ENCODE measurements at regions not wholly inside any gene's neighbourhood (a gene's known extent, or its start where the extent isn't known, plus 50 kb on each side); places are given as distances from the start of the nearest gene placed in this dataset.

DNA sequence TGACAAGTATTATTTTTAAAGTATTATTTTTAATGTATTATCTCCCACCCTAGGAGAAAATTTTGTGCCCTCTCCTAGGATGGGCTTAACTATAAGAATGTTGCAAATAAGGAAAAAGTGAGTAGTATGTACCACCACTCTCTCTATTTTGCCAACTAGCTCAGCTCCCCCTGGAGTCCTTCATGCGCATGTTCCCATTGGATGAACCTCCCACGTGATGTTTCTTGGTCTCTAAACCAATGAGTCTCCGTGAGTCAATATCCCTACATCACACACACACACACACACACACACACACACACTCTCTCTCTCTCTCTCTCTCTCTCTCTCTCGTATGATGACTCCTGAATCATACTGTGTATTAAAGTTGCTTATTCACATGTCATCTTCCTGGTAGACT, 129.7 kb upstream of the ZFP42 start:
- TF ChIP-seq CTCF (IDR thresholded peaks at IDR 0.05; ENCODE audit: low read depth, low read length, missing control alignments), result no peak
- DNase-seq (ENCODE audit: extremely low read depth, low read depth), result no peak
- no peak overlapping the region for H3K4me3 ChIP-seq (replicated peaks; ENCODE audit: low read depth, low read length)

- DNase-seq (ENCODE audit: extremely low read depth, low read depth), result no peak
- H3K4me3 ChIP-seq (replicated peaks; ENCODE audit: low read depth, low read length), result no peak overlapping the region
- TF ChIP-seq CTCF (IDR thresholded peaks at IDR 0.05; ENCODE audit: low read depth, low read length, missing control alignments), result no peak
Observed at GRCh38 chr4:187883049-187883448, 112.5 kb upstream of the ZFP42 start.

GRCh38 chr4:187883836-187884475, 111.6 kb upstream of the ZFP42 start:
- no peak for TF ChIP-seq CTCF (IDR thresholded peaks at IDR 0.05; ENCODE audit: low read depth, low read length, missing control alignments)
- H3K4me3 ChIP-seq (replicated peaks; ENCODE audit: low read depth, low read length), result no peak overlapping the region

GRCh38 chr4:187887906-187888305, 107.7 kb upstream of the ZFP42 start:
- H3K4me3 ChIP-seq (replicated peaks; ENCODE audit: low read depth, low read length), result no peak overlapping the region
- no peak for TF ChIP-seq CTCF (IDR thresholded peaks at IDR 0.05; ENCODE audit: low read depth, low read length, missing control alignments)

More at GRCh38 chr4:187883836-187884475, 111.6 kb upstream of the ZFP42 start:
- DNase-seq (ENCODE audit: extremely low read depth, low read depth), result no peak

DNA sequence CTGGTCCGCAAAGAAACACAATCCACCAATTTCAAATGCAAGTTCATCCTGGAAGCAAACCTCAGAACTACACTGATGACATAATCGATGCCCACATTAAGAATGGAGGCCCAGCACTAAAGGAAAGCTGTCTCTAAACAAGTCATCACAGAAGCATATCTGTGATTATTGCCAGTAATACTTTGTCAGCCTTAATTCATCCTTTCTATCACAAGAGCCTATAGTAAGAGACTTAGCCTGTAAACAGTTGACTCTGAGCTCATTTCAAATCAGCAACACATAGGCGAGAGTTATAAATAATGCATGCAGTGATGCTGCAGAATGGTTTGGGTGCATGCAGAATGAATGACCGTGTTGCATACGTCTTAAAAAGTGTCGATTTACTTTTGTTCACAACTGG, 105.9 kb upstream of the ZFP42 start:
- no peak overlapping the region for H3K4me3 ChIP-seq (replicated peaks; ENCODE audit: low read depth, low read length)
- no peak for TF ChIP-seq CTCF (IDR thresholded peaks at IDR 0.05; ENCODE audit: low read depth, low read length, missing control alignments)

More at GRCh38 chr4:187887906-187888305, 107.7 kb upstream of the ZFP42 start:
- no peak for DNase-seq (ENCODE audit: extremely low read depth, low read depth)

GRCh38 chr4:187893418-187893817, 102.2 kb upstream of the ZFP42 start:
- no peak overlapping the region for H3K4me3 ChIP-seq (replicated peaks; ENCODE audit: low read depth, low read length)
- no peak for TF ChIP-seq CTCF (IDR thresholded peaks at IDR 0.05; ENCODE audit: low read depth, low read length, missing control alignments)
- no peak for DNase-seq (ENCODE audit: extremely low read depth, low read depth)

More for the DNA sequence above, 105.9 kb upstream of the ZFP42 start:
- DNase-seq (ENCODE audit: extremely low read depth, low read depth), result no peak

DNA sequence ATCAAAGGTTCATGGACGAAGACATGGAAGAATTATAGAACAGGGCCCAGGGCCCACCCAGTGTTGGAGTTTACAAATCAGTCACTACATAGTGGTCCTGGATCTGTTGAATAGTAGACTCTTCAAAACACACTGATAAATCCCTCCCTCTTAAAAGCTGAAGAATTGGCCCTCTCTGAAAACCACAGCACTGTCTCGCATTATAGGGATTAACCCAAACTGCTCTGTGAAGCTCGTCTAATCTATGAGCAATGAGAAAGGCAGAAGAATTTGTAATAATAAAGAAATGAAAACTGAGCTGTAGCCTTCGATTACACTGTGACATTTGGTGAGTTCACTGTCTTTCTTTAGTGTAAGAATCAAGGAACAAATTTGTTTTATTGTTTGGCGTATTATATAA, 92.5 kb upstream of the ZFP42 start:
- no peak for TF ChIP-seq CTCF (IDR thresholded peaks at IDR 0.05; ENCODE audit: low read depth, low read length, missing control alignments)
- no peak for DNase-seq (ENCODE audit: extremely low read depth, low read depth)
- no peak overlapping the region for H3K4me3 ChIP-seq (replicated peaks; ENCODE audit: low read depth, low read length)
